ENCODE measurements at regions not wholly inside any gene's neighbourhood (a gene's known extent, or its start where the extent isn't known, plus 50 kb on each side); places are given as distances from the start of the nearest gene placed in this dataset.

GRCh38 chr1:95685081-95685480 is 451.1 kb downstream of the RWDD3 start:
- TF ChIP-seq, protein P1, sequence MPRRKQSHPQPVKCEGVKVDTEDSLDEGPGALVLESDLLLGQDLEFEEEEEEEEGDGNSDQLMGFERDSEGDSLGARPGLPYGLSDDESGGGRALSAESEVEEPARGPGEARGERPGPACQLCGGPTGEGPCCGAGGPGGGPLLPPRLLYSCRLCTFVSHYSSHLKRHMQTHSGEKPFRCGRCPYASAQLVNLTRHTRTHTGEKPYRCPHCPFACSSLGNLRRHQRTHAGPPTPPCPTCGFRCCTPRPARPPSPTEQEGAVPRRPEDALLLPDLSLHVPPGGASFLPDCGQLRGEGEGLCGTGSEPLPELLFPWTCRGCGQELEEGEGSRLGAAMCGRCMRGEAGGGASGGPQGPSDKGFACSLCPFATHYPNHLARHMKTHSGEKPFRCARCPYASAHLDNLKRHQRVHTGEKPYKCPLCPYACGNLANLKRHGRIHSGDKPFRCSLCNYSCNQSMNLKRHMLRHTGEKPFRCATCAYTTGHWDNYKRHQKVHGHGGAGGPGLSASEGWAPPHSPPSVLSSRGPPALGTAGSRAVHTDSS (tag by site-specific recombination; IDR thresholded peaks at IDR 0.05) = no peak
- TF ChIP-seq, protein P2, sequence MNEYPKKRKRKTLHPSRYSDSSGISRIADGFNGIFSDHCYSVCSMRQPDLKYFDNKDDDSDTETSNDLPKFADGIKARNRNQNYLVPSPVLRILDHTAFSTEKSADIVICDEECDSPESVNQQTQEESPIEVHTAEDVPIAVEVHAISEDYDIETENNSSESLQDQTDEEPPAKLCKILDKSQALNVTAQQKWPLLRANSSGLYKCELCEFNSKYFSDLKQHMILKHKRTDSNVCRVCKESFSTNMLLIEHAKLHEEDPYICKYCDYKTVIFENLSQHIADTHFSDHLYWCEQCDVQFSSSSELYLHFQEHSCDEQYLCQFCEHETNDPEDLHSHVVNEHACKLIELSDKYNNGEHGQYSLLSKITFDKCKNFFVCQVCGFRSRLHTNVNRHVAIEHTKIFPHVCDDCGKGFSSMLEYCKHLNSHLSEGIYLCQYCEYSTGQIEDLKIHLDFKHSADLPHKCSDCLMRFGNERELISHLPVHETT (tag by site-specific recombination; IDR thresholded peaks at IDR 0.05) = no peak
- TF ChIP-seq ZNF121 (tag by site-specific recombination; IDR thresholded peaks at IDR 0.05) (no peak), ZNF664 (tag by site-specific recombination; IDR thresholded peaks at IDR 0.05) (no peak), ZNF280D (tag by site-specific recombination; IDR thresholded peaks at IDR 0.05) (no peak), SP3 (tag by site-specific recombination; IDR thresholded peaks at IDR 0.05) (no peak), ZBTB48 (tag by site-specific recombination; IDR thresholded peaks at IDR 0.05) (no peak), ZNF274 (IDR thresholded peaks at IDR 0.05; ENCODE audit: low read length) (no peak), ZNF274 (tag by site-specific recombination; IDR thresholded peaks at IDR 0.05; ENCODE audit: borderline replicate concordance) (no peak), KLF10 (tag by site-specific recombination; IDR thresholded peaks at IDR 0.05) (no peak), ZSCAN16 (tag by site-specific recombination; IDR thresholded peaks at IDR 0.05) (no peak), ZNF701 (tag by site-specific recombination; IDR thresholded peaks at IDR 0.05) (no peak)
- TF ChIP-seq, protein P3, sequence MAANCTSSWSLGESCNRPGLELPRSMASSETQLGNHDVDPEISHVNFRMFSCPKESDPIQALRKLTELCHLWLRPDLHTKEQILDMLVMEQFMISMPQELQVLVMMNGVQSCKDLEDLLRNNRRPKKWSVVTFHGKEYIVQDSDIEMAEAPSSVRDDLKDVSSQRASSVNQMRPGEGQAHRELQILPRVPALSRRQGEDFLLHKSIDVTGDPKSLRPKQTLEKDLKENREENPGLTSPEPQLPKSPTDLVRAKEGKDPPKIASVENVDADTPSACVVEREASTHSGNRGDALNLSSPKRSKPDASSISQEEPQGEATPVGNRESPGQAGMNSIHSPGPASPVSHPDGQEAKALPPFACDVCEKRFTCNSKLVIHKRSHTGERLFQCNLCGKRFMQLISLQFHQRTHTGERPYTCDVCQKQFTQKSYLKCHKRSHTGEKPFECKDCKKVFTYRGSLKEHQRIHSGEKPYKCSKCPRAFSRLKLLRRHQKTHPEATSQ (tag by site-specific recombination; IDR thresholded peaks at IDR 0.05) = no peak
- TF ChIP-seq, protein P4, sequence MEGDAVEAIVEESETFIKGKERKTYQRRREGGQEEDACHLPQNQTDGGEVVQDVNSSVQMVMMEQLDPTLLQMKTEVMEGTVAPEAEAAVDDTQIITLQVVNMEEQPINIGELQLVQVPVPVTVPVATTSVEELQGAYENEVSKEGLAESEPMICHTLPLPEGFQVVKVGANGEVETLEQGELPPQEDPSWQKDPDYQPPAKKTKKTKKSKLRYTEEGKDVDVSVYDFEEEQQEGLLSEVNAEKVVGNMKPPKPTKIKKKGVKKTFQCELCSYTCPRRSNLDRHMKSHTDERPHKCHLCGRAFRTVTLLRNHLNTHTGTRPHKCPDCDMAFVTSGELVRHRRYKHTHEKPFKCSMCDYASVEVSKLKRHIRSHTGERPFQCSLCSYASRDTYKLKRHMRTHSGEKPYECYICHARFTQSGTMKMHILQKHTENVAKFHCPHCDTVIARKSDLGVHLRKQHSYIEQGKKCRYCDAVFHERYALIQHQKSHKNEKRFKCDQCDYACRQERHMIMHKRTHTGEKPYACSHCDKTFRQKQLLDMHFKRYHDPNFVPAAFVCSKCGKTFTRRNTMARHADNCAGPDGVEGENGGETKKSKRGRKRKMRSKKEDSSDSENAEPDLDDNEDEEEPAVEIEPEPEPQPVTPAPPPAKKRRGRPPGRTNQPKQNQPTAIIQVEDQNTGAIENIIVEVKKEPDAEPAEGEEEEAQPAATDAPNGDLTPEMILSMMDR (tag by site-specific recombination; IDR thresholded peaks at IDR 0.05) = no peak

Measured in HEK293 (cell line).